H9 (cell line): ENCODE measurements at regions not wholly inside any gene's neighbourhood (a gene's known extent, or its start where the extent isn't known, plus 50 kb on each side); places are given as distances from the start of the nearest gene placed in this dataset.
A peak's percentile ranks its signal among the peaks of the same experiment; 100 is the strongest.

Experiments used
- DNase-seq: peaks from one replicate; pipeline ENCODE4 v3.0.0-alpha.2; 2017
- H2AFZ ChIP-seq: one replicate; pipeline ENCODE4 v1.6.1; 2013; ENCODE audit warnings: mild to moderate bottlenecking, low read length, control low read depth, moderate library complexity
- H2AK5ac ChIP-seq: 2 replicates; pipeline ENCODE4 v1.6.1; 2013; ENCODE audit warnings: low read length, control low read depth, mixed read lengths; ENCODE audit not compliant: insufficient read length
- H2BK120ac ChIP-seq: one replicate; pipeline ENCODE4 v1.6.1; 2013; ENCODE audit warnings: low read depth, mild to moderate bottlenecking, low read length, control low read depth, inconsistent platforms; ENCODE audit not compliant: poor library complexity, severe bottlenecking
- H2BK12ac ChIP-seq: 2 replicates; pipeline ENCODE4 v1.6.1; 2013; ENCODE audit warnings: low read length, control low read depth, mixed read lengths, low read depth; ENCODE audit not compliant: insufficient read length
- H2BK15ac ChIP-seq: 2 replicates; pipeline ENCODE4 v1.6.1; 2013; ENCODE audit warnings: low read depth, low read length, control low read depth
- H2BK20ac ChIP-seq: one replicate; pipeline ENCODE4 v1.6.1; 2013; ENCODE audit warnings: low read depth, mild to moderate bottlenecking, low read length, control low read depth, inconsistent platforms; ENCODE audit not compliant: poor library complexity, severe bottlenecking
- H2BK5ac ChIP-seq: 2 replicates; pipeline ENCODE4 v1.6.1; 2013; ENCODE audit warnings: low read length, control low read depth, mixed read lengths; ENCODE audit not compliant: insufficient read length
- H3K14ac ChIP-seq: 2 replicates; pipeline ENCODE4 v1.6.1; 2013; ENCODE audit warnings: low read length, control low read depth; ENCODE audit not compliant: insufficient read depth
- H3K18ac ChIP-seq: 2 replicates; pipeline ENCODE4 v1.6.1; 2013; ENCODE audit warnings: low read depth, mild to moderate bottlenecking, mixed read lengths, low read length, control low read depth; ENCODE audit not compliant: insufficient read length
- H3K23ac ChIP-seq: 2 replicates; pipeline ENCODE4 v1.6.1; 2013; ENCODE audit warnings: low read length, control low read depth, mixed read lengths, low read depth; ENCODE audit not compliant: insufficient read length
- H3K23me2 ChIP-seq: 2 replicates; pipeline ENCODE4 v1.6.1; 2013; ENCODE audit warnings: low read depth, mild to moderate bottlenecking, mixed read lengths, low read length, control low read depth; ENCODE audit not compliant: insufficient read length, poor library complexity, severe bottlenecking
- H3K27ac ChIP-seq: 2 replicates; pipeline ENCODE4 v1.5.1; 2013; ENCODE audit warnings: low read length, control low read depth, mixed read lengths, low read depth; ENCODE audit not compliant: insufficient read length
- H3K27me3 ChIP-seq: 2 replicates; pipeline ENCODE4 v1.6.1; 2013; ENCODE audit warnings: low read length, control low read depth, inconsistent platforms; ENCODE audit not compliant: insufficient read depth
- H3K4ac ChIP-seq: 2 replicates; pipeline ENCODE4 v1.6.1; 2013; ENCODE audit warnings: low read depth, mild to moderate bottlenecking, control low read depth, inconsistent platforms, low read length, moderate library complexity
- H3K4me1 ChIP-seq: 2 replicates; pipeline ENCODE4 v1.6.1; 2013; ENCODE audit warnings: low read length, control low read depth, inconsistent platforms; ENCODE audit not compliant: insufficient read depth
- H3K4me2 ChIP-seq: 2 replicates; pipeline ENCODE4 v1.6.1; 2013; ENCODE audit warnings: low read length, control low read depth, mixed read lengths; ENCODE audit not compliant: insufficient read length, insufficient read depth
- H3K56ac ChIP-seq: 2 replicates; pipeline ENCODE4 v1.6.1; 2013; ENCODE audit warnings: low read depth, mild to moderate bottlenecking, mixed read lengths, low read length, control low read depth; ENCODE audit not compliant: insufficient read length
- H3K79me1 ChIP-seq: 2 replicates; pipeline ENCODE4 v1.6.1; 2013; ENCODE audit warnings: low read depth, mild to moderate bottlenecking, moderate library complexity, low read length, control low read depth, inconsistent platforms; ENCODE audit not compliant: insufficient read depth, poor library complexity, severe bottlenecking
- H3K79me2 ChIP-seq: 2 replicates; pipeline ENCODE4 v1.6.1; 2013; ENCODE audit warnings: low read length, control low read depth, inconsistent platforms; ENCODE audit not compliant: insufficient read depth
- H3K9ac ChIP-seq: 2 replicates; pipeline ENCODE4 v1.6.1; 2013; ENCODE audit warnings: low read length, control low read depth, mixed read lengths; ENCODE audit not compliant: insufficient read length; ENCODE audit errors: extremely low read depth
- H3K9me3 ChIP-seq: one replicate; pipeline ENCODE4 v1.6.1; 2013; ENCODE audit warnings: low read depth, low read length, inconsistent platforms; ENCODE audit not compliant: control insufficient read depth
- H3T11ph ChIP-seq: one replicate; pipeline ENCODE4 v1.6.1; 2013; ENCODE audit warnings: mild to moderate bottlenecking, low read length, control low read depth, inconsistent platforms
- H4K20me1 ChIP-seq: one replicate; pipeline ENCODE4 v1.6.1; 2013; ENCODE audit not compliant: control insufficient read depth, insufficient read length, insufficient read depth
- H4K5ac ChIP-seq: 2 replicates; pipeline ENCODE4 v1.6.1; 2013; ENCODE audit warnings: low read depth, mild to moderate bottlenecking, mixed read lengths, low read length, control low read depth; ENCODE audit not compliant: insufficient read length
- H4K8ac ChIP-seq: replicated peaks from 2 replicates; pipeline ENCODE4 v1.6.1; 2013; ENCODE audit warnings: low read length, control low read depth, mixed read lengths, low read depth; ENCODE audit not compliant: insufficient read length
- H4K91ac ChIP-seq: 2 replicates; pipeline ENCODE4 v1.6.1; 2013; ENCODE audit warnings: low read depth, mild to moderate bottlenecking, moderate library complexity, mixed read lengths, low read length, control low read depth; ENCODE audit not compliant: insufficient read length
- H3K27ac Mint-ChIP-seq, 3 experiments: 2 replicates in 2 of 3; 3 replicates in 1 of 3; pipeline ENCODE4 v1.8.0; 2020 to 2021; ENCODE audit warnings: mixed read lengths in 3 of 3, mild to moderate bottlenecking in 1 of 3, moderate library complexity in 1 of 3
- H3K27me3 Mint-ChIP-seq: 2 replicates; pipeline ENCODE4 v1.8.0; 2021; ENCODE audit warnings: low read depth, mild to moderate bottlenecking, moderate library complexity, mixed read lengths
- H3K36me3 Mint-ChIP-seq, 3 experiments: 2 replicates in 2 of 3; 3 replicates in 1 of 3; pipeline ENCODE4 v1.8.0; 2020 to 2021; ENCODE audit warnings: low read depth in 3 of 3, mixed read lengths in 3 of 3; ENCODE audit not compliant: insufficient read depth in 1 of 3
- H3K4me1 Mint-ChIP-seq, 2 experiments: 2 replicates each; pipeline ENCODE4 v1.8.0; 2020; ENCODE audit warnings: mixed read lengths in 2 of 2
- H3K4me3 Mint-ChIP-seq, 2 experiments: 2 replicates in 1 of 2; 3 replicates in 1 of 2; pipeline ENCODE4 v1.8.0; 2020 to 2021; ENCODE audit warnings: mild to moderate bottlenecking in 2 of 2, mixed read lengths in 2 of 2, moderate library complexity in 1 of 2
- H3K9me3 Mint-ChIP-seq, 2 experiments: 2 replicates in 1 of 2; 3 replicates in 1 of 2; pipeline ENCODE4 v1.8.0; 2020; ENCODE audit warnings: mild to moderate bottlenecking in 2 of 2, mixed read lengths in 2 of 2, moderate library complexity in 1 of 2
- CTCF ChIP-seq: fragments of 200-600 bp; sonication (generic); conservative IDR thresholded peaks from 3 replicates; pipeline ENCODE4 v1.8.0; 2021; ENCODE audit warnings: antibody characterized with exemption, mild to moderate bottlenecking
- WGBS: extraction: QIAGEN DNeasy Blood & Tissue Kit; methylation state at CpG from one replicate; pipeline ENCODE4 v1.1.7; 2013; ENCODE audit warnings: missing lambda C conversion rate, low lambda C conversion rate, mixed read lengths; ENCODE audit not compliant: insufficient read length; ENCODE audit errors: extremely low coverage; 5-methylcytosine and 5-hydroxymethylcytosine counted together

GRCh38 chr1:222935239-222935900 is 120.5 kb downstream of the DISP1 start:
- no peak for DNase-seq
- Histone ChIP-seq H3K4me1 (no peaks in the 10 kb centered on the region), H3K79me1 (no peaks in the 10 kb centered on the region), H4K5ac (no peak overlapping the region), H4K20me1 (no peaks in the 10 kb centered on the region), H3K23me2 (no peaks in the 10 kb centered on the region), H3K9me3 (no peaks in the 10 kb centered on the region), H3K9ac (no peak overlapping the region), H3T11ph (no peak overlapping the region), H3K4ac (no peak overlapping the region), H3K23ac (no peak overlapping the region), H2AK5ac (no peak overlapping the region), H3K27me3 (no peaks in the 10 kb centered on the region), H3K27ac (no peak overlapping the region), H3K18ac (no peak overlapping the region), H3K56ac (no peak overlapping the region), H4K91ac (no peak overlapping the region), H2BK20ac (no peak overlapping the region), H4K8ac (no peak overlapping the region), H2BK120ac (no peak overlapping the region), H2BK12ac (no peak overlapping the region), H3K14ac (no peak overlapping the region), H2AFZ (no peak overlapping the region), H2BK15ac (no peak overlapping the region), H3K79me2 (no peaks in the 10 kb centered on the region), H3K4me2 (no peak overlapping the region), H2BK5ac (no peak overlapping the region)
- no peaks in the 10 kb centered on the region for H3K27me3 Mint-ChIP-seq
- peaks cover 0 to 1% (median 0%) of the 10 kb centered on the region in 3 experiments; a peak in 1 of 7 replicates for H3K36me3 Mint-ChIP-seq
- WGBS = no CpG with 5 or more reads among the region's 3 CpGs
- H3K4me3 Mint-ChIP-seq = no peak overlapping the region
- no peak for TF ChIP-seq CTCF
- H3K9me3 Mint-ChIP-seq = no peaks in the 10 kb centered on the region
- H3K4me1 Mint-ChIP-seq = peaks cover 6 to 19% of the 10 kb centered on the region in 2 experiments
- H3K27ac Mint-ChIP-seq = peak overlapping the region in 1 of 3 experiments; percentile 89; a peak in 2 of 7 replicates
